ENCODE measurements at regions not wholly inside any gene's neighbourhood (a gene's known extent, or its start where the extent isn't known, plus 50 kb on each side); places are given as distances from the start of the nearest gene placed in this dataset.
"Not testable (repeated sequence)": the region's sequence is repeated elsewhere in the genome, so short reads cannot be mapped to it uniquely, and the experiment has no call there.

- no peak for DNase-seq (ENCODE audit: low read depth)
Observed at GRCh38 chr11:82533628-82534327, 199.9 kb downstream of the FAM181B start.

DNA sequence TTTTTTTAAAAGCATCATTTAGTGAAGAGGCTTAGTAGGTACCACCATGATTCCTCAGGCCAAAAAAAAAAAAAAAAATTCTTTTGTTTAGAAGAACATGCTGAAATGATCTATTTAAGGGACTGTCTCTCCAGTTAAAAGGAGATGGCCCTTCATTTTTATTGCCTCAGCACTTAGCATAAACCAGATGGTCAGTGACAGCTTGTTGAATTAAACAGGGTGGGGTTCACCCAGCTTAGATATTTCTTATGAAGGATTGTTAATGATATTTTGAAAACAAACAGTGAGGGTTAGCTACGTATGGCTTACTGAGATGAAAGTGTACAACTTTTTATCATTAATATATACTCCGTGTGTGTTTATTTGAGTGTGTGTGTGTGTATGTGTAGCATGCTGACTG lies 203.7 kb downstream of the FAM181B start:
- no peak for DNase-seq (ENCODE audit: low read depth)

DNA sequence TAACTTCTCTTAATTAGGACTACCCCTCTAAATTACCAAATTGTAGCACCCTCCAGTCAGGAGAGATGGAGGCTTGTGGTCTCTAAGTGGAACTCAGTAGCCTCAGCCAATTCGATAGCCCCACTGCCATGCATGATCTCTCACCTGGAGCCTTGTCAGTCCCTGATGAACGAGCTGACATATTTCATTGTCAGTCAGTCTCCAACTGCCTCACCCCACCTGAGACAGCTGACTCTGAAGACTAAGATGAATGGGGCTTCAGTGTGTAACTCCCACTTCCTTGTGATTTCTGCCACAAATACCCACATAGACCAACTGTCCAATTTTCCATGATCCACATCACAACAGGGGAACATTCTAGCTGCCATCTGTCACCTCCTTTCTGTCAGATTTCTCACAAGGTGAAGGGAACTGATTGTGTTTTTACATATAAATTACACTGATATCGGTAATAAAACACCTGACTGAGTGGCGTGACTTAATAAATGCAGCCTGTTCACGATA lies 206.5 kb downstream of the FAM181B start:
- no peak for DNase-seq (ENCODE audit: low read depth)

DNA sequence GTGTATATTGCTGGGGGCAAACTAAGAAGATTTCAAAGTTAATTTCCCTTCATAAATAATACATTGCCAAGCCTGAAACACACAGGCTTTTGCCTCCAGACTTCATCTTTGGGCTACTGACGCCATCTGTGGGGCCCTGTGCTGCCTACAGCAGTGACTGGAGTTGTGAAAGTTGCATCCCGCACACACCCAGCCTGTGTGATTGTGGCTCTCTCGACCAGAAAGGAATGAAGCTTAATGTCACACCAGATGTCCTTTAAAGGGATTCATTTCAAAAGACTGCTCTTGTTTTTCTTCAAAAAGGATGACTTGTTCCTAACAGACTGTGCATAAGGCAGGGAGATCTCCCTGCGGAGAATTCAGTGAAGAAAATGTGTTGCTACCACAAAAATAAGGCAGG lies 210.5 kb downstream of the FAM181B start:
- DNase-seq (ENCODE audit: low read depth) = no peak

GRCh38 chr11:82521427-82521826 lies 212.2 kb downstream of the FAM181B start:
- no peak for DNase-seq (ENCODE audit: low read depth)

- DNase-seq (ENCODE audit: low read depth) = no peak
Observed at GRCh38 chr11:82507288-82507687, 226.4 kb downstream of the FAM181B start.

GRCh38 chr11:82505379-82505778 lies 228.3 kb downstream of the FAM181B start:
- DNase-seq (ENCODE audit: low read depth) = no peak

DNA sequence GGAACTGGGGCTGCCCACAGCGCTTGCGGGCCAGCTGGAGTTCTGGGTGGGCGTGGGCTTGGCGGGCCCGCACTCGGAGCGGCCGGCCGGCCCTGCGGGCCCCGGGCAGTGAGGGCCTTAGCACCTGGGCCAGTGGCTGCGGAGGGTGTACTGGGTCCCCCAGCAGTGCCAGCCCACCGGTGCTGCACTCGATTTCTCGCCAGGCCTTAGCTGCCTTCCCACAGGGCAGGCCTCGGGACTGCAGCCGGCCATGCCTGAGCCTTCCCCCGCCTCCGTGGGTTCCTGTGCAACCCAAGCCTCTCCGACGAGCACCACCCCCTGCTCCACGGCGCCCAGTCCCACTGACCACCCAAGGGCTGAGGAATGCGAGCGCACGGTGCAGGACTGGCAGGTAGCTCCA lies 232.5 kb downstream of the FAM181B start:
- DNase-seq (ENCODE audit: low read depth) = not testable (repeated sequence)

GRCh38 chr11:82494988-82495432 lies 238.7 kb downstream of the FAM181B start:
- DNase-seq (ENCODE audit: low read depth) = no peak

DNA sequence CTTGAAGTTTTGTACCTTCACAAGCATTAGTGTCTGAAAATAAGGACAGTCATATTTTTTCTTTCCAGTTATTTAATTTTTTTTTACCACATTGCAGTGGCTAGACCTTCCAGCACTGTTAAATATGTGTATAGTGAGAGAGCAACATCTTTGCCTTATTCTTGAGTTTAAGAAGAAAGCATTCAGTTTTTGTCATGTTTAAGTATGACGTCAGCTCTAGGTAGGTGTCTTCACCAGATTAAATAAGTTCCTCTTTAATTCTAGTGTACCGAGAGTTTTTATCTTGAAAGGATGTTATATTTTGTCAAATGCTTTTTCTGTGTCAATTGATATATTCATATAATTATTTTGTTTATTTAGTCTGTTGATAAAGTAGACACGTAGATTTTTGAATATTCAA lies 258.8 kb downstream of the FAM181B start:
- no peak for DNase-seq (ENCODE audit: low read depth)

- DNase-seq (ENCODE audit: low read depth) = no peak
Observed at GRCh38 chr11:82465481-82465880, 268.2 kb downstream of the FAM181B start.

DNA sequence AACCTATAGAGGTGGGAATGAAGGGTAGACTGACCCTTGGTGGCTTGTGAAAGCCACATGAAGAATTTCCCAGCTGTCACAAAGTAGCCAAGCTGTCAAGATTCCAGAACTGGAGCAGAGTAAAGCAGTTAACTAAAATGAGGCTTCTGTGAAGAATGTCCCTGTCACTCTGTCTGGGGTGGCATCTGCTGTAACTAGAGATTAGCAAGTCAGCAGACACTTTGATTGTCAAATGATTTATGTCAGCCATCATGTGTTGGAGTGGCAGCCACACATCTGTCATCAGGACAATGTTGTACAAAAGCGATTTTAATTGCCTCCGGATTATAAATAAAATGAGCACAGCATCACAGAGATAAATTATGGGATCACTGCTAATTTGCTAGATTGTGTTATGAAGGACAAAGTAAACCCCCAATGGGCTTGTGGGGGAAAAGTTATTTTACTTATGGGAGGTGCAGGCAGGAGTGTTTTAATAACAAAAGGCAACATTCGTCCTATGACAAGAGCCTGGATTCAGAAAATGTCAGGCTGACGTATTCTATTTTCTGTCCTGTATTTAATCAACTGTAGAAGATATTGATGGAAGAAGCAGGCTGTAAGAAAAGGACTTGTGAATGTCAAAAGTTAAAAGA lies 270.9 kb downstream of the FAM181B start:
- DNase-seq (ENCODE audit: low read depth) = no peak

DNA sequence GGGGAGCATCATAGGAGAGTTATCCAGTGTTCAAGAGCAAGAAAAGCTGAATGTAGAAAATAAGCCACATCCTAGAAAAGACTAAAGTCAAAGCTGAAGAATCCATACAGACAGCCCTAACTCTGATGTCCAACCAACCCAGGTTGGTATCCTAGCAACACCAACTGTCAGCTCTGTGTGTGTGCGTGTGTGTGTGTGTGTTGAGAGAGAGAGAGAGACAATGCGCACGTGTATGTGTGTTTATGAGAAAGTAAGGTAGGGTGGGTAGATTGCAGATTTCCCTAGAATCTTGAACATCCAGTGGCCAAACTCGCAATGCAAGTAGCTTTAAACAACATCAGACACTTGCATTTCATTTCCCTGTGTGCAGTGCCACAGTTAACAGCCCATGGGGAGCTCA lies 274.9 kb downstream of the FAM181B start:
- DNase-seq (ENCODE audit: low read depth) = no peak

DNA sequence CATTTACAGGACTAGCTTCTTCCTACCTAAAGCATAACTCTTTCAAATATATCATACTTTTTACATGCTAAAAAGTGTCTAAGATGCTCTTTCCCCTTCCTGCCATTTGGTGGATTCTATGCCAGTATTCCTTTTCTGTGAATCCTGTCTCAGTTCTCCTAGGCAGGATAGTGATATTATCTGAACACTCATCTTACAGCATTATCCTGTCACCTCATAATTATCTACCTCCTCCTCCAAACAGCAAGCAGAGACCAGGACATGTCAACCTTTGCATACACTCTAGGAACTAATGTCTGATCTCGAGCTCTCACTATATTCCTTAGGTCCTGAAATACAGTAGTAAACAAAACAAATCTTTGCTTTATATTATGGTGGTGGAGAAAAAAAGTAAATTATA lies 275.5 kb downstream of the FAM181B start:
- DNase-seq (ENCODE audit: low read depth) = no peak

DNA sequence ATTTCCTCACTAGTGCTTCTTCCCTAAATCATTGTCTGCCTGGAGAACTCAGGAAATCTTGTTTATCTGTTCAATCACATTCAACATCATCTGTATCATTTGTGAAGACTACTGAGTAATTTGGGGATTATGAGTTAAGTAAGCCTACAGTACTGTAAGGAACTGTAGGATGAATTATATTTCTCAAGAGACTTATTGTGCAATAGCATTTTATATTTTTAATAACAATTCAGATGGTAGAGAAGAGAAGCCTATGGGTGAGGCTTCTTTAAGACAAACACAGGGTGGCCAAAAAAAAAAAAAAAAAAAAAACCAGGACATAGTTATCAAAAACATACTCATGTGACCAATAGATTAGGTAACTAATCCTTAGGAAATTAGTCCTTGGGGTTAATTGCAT lies 282.7 kb downstream of the FAM181B start:
- no peak for DNase-seq (ENCODE audit: low read depth)

GRCh38 chr11:82406611-82407010 lies 327.1 kb downstream of the FAM181B start:
- no peak for DNase-seq (ENCODE audit: low read depth)

- no peak for DNase-seq (ENCODE audit: low read depth)
Observed at GRCh38 chr11:82405421-82405820, 328.2 kb downstream of the FAM181B start.

GRCh38 chr11:82404981-82405380 lies 328.7 kb downstream of the FAM181B start:
- DNase-seq (ENCODE audit: low read depth) = no peak

DNA sequence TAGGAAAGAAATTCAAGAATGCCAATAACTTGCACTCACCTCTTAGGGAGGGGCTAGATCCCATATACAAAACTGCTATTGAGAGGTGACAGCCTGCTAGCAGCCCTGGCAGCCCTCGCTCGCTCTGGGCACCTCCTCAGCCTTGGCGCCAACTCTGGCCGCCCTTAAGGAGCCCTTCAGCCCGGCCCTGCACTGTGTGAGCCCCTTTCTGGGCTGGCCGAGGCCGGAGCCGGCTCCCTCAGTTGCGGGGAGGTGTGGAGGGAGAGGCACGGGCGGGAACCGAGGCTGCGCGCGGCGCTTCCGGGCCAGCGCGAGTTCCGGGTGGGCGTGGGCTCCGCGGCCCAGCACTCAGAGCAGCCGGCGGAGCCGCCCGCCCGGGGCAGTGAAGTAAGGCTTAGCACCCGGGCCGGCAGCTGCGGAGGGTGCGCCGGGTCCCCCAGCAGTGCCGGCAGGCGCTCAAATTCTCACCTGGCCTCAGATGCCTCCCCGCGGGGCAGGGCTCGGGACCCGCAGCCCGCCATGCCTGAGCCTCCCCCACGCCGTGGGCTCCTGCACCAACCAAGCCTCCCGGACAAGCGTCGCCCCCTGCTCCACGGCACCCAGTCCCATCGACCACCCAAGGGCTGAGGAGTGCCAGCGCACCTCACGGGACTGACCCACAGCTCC lies 329.9 kb downstream of the FAM181B start:
- no peak for DNase-seq (ENCODE audit: low read depth)

GRCh38 chr11:82398300-82398815 lies 335.3 kb downstream of the FAM181B start:
- DNase-seq (ENCODE audit: low read depth) = no peak

DNA sequence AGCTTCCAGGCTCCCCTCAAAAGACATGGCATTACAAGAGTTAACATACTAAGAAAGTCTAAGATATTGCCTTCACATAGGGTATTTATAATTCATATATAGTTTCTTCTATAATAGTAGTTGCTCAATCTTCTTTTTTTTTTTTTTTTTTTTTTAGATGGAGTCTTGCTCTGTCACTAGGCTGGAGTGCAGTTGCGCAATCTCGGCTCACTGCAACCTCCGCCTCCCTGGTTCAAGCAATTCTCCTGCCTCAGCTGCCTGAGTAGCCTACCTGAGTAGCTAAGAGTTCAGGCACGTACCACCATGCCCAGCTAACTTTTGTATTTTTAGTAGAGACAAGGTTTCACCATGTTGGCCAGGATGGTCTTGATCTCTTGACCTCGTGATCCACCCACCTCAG lies 337.0 kb downstream of the FAM181B start:
- not testable (repeated sequence) for DNase-seq (ENCODE audit: low read depth)

DNA sequence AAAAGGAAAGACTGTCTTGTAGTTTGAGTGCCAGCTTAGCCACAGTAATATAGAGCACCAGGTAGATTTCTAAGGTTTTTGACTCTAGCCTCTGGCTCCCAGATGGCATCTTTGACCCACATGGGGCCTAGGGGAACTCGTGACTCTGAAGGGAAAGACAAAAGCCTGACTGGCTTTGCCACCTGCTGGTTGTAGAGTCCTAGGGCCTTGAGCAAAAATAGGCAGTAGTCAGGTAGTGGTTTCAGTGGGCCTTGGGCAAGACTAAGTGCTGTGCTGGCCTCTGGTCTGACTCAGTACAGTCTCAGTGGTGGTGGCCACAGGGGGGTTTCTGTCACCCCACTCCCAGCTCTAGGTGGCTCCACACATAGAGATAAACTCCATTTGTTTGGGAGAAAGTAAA lies 349.4 kb downstream of the FAM181B start:
- DNase-seq (ENCODE audit: low read depth) = no peak
